Fibroblast of skin of right quadriceps (primary cell): ENCODE measurements at regions not wholly inside any gene's neighbourhood (a gene's known extent, or its start where the extent isn't known, plus 50 kb on each side); places are given as distances from the start of the nearest gene placed in this dataset.

ENCODE experiments used
- DNase-seq: peaks from one replicate; pipeline ENCODE4 v3.0.0-alpha.2; 2013

GRCh38 chr9:17894501-17895160 is 315.8 kb downstream of the SH3GL2 start:
- no peak for DNase-seq

- no peak for DNase-seq
These were observed 321.7 kb downstream of the SH3GL2 start for GRCh38 chr9:17900606-17901005.

DNA sequence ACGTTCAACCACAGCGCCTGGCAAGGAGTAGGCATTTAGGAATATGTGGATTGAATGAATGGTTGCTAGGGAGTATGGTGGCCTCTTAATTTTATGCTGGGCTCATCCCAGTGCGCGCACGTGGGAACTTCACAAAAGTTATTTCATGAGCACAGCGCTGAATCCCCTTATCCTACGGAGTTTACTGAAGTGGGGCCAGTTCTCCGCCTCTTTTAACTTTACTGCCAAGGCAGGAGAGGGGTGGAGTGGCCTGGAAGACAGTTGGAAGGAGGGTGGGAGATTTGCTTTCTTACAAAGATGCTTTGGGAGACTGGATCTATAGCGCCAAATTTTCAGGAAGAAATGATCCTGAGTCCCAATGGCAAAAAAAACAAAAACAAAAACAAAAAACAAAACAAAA is 326.5 kb downstream of the SH3GL2 start:
- no peak for DNase-seq

- DNase-seq: no peak
These were observed 326.9 kb downstream of the SH3GL2 start for GRCh38 chr9:17905781-17906175.

GRCh38 chr9:17906176-17906840 is 327.4 kb downstream of the SH3GL2 start:
- no peak for DNase-seq

DNA sequence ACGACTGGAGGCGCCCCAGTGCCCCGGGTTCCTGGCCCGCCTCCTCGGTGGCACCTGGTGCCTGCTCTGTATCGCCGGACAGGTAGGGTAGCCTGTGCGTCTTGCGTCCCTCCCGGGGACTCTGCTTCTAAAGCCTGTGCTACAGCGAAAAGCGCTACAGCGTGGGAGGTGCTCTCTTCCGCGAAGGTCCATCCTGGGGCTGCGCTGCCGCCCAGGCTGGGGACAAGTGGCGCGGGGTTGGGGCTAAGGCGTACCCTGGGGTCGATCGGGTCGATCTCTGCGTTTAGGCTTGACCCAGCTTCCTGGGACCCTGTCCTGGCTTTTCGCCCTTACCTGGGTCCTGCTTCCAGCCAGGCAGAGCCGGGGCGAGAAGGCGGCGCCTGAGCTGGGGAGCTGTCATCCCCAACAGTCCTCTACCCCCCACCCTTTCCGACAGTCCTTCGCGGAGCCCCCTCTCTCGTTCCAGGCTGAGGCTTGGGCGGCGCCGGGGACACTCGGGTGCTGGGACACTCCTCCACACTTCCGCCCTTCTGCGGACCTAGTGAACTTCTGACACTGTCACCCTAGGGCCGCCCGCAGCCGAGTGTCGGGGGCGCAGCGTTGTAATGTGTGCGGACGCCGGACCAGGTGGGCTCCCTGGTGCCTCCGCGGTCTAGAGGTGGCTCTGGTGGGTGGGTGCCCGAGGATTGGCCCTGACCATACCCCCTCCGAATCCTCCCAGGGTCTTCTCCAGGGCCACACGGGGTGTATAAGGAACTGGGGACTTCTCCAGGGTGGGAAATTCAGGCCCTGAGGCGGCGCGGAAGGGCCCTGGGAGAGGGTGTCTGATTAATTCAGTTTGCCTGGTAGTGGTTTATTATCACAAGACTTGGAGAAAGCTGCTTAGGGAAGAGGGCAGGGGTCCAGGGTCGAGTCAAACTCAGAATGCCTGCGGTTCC is 328.2 kb downstream of the SH3GL2 start:
- no peak for DNase-seq

DNA sequence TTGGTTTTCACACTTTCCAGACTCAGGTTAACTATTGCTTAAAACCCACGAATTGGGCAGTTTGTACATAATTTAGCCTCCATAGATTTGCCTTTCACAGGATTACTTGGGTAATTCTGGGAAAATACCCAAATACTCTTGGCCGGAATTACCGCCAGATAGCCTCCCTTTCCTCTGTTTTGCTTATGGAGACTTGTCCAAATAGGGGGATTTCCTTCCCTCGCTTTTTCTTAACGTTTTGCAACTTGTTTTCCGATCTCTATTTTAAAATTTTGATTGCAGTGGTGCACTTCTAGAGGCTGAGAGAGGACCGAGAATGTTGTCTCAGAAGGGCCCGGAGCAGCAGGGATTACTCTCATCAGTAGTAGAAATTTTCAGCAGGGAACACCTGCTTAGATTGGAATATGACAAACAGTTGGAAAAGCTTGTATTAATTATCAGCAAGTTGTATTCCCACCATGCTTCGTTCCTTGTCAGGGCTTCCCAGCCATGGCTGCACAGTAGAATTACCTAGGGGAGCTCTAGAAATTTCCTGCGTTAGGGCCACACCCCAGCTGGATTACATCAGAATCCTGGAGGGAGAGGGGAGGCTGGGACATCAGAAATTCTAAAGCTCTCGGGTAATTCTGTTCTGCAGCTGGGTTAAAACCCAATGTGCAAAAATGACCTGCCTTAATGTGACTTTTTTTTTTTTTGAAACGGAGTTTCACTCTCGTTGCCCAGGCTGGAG is 329.1 kb downstream of the SH3GL2 start:
- DNase-seq: no peak

DNA sequence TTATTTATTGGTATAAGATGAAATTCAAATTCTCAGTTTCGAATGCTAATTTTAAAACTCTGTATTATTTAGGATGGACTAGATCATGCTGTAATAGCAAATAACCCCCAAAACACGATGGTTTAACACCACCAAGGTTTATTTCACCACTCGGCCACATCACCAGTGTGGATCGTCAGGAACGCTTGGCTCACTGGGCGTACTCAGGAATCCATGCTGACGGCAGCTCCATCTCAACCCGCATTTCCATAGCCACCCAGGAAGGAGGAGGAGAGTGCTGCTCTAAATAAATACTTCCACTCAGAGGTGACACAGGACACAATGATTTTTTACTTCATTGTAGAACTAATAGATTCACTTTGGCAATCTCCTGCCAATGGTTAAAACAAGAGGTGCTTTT is 347.4 kb downstream of the SH3GL2 start:
- no peak for DNase-seq

DNA sequence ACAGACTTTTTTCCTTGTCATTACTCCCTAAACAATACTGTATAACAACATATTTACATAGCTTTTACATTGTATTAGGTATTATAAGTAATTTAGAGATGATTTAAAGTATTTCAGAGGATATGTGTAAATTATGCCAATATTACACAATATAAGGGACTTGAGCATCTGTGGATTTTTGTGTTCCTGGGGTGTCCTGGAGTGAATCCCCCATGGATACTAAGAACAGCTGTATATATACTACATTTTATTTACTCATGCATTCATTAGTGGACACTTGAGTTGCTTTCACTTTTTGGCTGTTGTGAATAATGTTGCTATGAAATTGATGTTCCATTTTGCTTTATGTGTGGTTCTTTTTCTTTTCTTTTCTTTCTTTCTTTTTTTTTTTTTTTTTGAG is 348.8 kb downstream of the SH3GL2 start:
- DNase-seq: no peak

DNA sequence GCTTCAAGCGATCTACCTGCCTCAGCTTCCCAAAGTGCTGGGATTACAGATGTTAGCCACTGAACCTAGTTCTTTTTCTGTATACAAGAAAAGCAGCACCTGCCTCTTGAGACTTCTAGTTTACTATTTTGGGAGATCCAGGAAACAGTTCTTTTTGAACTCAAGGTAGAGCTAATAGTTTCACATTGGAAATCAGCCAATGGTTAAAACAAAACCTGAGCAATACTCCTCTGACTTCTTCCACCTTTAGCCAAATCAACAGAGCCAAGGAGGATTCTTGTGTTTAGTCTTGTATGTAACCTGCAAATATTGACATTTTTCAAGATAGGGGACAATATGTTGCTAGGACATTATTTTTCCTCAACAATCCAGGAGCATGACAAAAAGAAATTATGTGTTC is 349.4 kb downstream of the SH3GL2 start:
- DNase-seq: no peak

DNA sequence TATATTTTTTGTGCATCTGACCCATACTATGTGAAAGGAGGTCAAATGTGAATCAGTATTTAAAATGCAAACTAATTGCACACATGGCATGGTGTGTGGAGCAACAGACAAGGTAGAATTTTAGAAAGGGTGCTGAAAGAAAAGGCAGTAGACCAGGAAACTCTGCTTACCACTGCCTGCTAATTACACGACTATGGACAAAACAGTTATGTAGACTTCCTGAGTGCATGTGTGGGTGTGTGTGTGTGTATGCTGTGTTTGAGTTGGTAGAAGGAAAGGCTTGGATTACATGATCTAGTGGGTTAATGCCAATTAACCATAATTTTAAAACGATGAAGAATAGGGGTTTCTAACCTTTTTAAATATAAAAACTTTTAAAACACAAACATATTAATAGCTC is 349.9 kb downstream of the SH3GL2 start:
- DNase-seq: no peak

DNA sequence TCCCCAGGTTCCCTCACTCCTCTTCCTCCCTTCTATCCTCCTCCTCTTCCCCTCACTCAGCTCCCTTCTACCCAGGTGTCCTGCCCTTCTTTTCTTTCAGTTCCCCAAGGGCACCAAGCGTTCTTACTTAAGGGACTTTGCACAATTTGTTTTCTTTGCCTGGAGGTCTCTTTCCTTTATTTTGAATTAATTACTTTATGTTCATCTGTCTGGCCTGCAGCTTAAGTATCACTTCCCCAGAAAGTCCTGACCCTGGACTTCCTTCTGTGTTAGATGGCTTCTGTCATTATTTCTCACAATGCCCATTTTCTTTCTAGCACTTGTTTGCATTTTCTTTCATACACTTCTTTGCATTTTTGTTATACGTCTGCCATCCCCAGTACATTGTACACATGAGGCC is 350.6 kb downstream of the SH3GL2 start:
- no peak for DNase-seq

DNA sequence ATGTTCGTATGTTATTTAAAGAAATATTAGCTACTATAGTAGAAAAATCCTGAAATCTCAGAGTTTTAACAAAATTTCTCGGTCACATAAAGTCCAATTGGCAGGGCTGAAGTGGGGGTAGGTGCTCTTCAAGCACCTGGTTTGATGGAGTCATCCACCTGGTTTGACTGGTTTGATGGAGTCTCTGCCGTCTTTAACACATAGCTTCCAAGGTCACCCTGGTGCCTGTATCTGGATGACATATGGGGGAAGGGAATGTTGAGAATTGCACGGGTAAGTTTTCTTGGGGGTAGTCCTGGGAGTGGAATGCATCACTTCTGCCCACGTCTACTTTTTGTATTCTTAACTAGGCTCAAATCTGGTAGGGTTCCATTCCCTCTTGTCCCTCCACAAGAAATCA is 351.2 kb downstream of the SH3GL2 start:
- no peak for DNase-seq

GRCh38 chr9:17936365-17936764 is 357.5 kb downstream of the SH3GL2 start:
- no peak for DNase-seq

GRCh38 chr9:17938035-17938655 is 359.3 kb downstream of the SH3GL2 start:
- no peak for DNase-seq

DNA sequence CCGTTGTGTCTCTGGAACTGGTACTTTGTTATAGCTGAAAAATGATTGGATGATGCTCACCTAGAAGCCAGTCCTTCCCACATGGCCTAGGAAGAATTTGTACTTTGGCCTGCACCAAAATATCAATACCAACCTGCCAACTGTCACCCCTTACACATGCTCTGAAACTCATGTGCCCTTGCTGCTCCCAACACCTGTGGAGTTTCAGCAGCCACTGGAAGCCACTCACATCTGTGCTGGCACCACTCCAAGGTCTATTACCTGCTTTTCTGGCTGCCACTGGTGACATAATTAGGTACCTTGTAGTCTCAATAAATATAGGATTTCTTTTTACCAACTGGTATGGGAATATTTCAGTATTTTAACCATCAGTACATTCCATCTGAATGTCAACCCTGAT is 363.6 kb downstream of the SH3GL2 start:
- no peak for DNase-seq

GRCh38 chr9:17955409-17955808 is 376.5 kb downstream of the SH3GL2 start:
- DNase-seq: no peak

GRCh38 chr9:17958363-17958762 is 379.5 kb downstream of the SH3GL2 start:
- no peak for DNase-seq

DNA sequence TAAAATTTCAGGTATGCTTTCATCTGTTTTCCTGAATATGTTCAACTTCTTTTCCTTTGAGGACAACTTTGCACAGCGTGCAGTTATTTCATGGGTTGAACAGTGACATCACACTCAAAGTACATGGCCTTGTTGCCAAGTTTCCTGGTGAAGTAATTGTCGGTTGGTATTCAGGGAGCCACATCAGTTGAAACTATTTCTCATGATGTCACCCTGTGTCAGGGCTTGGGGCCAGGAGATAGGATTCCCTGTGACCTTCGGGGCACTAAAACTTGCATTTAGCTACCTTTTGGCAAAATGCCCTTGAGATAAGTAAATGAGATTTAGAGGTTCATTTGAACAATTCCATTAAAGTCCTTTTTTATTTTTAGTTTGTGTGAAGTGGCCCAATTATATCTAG is 383.9 kb downstream of the SH3GL2 start:
- no peak for DNase-seq

- DNase-seq: no peak
These were observed 384.6 kb downstream of the SH3GL2 start for GRCh38 chr9:17963498-17963897.

- no peak for DNase-seq
These were observed 388.9 kb downstream of the SH3GL2 start for GRCh38 chr9:17967731-17968130.

DNA sequence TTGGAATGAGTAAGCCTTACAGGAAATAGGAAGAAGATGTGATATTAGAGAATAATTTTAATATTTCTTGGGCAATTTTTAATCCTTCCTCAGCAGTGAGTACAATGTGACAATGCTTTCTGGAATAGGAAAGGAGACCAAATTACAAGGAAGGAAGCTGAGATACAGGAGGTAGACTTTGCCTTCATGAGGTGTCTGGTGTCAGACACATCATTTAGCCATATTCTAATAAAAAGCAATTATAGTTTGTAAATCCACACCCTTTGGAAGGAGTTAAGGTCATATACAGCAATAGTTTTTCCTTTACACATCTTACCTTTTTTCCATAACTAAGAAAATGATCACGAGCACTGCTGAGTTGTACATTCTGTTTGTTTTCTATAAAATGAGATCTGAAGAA is 390.4 kb downstream of the SH3GL2 start:
- no peak for DNase-seq

GRCh38 chr9:17970277-17970676 is 391.4 kb downstream of the SH3GL2 start:
- DNase-seq: no peak
